HG03108 (cell line): ENCODE measurements at regions not wholly inside any gene's neighbourhood (a gene's known extent, or its start where the extent isn't known, plus 50 kb on each side); places are given as distances from the start of the nearest gene placed in this dataset.

Experiments used
- ATAC-seq: cut with Tn5 transposase; IDR thresholded peaks from one replicate; pipeline ENCODE4 v1.9.1; 2021; ENCODE audit warnings: moderate library complexity; ENCODE audit not compliant: unreplicated experiment

DNA sequence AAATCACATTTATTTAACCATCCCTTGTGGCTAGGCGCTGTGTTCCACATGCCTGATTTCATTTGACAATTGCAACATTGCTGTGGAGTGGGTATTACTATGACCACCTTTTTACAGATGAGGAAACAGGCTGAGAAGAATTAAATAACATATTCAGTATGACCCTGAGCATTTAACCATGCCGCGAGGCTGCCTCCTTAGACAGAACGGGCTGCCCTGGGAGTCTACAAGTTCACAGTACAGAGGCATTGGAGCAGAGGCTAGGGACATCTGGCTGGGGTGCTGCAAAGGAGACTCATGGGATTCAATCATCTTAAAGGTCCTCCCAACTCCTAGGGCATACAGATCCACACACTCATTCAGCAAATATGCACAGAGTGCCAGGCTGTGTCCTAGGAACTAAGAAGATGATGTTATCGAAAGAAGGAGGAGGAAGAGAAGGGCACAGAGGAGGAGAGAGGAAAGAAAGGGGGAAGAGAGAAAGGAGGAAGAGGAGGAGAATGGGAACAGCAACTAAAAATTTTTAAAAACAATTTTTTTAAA, 164.7 kb upstream of the CCND2 start:
- no peak for ATAC-seq

DNA sequence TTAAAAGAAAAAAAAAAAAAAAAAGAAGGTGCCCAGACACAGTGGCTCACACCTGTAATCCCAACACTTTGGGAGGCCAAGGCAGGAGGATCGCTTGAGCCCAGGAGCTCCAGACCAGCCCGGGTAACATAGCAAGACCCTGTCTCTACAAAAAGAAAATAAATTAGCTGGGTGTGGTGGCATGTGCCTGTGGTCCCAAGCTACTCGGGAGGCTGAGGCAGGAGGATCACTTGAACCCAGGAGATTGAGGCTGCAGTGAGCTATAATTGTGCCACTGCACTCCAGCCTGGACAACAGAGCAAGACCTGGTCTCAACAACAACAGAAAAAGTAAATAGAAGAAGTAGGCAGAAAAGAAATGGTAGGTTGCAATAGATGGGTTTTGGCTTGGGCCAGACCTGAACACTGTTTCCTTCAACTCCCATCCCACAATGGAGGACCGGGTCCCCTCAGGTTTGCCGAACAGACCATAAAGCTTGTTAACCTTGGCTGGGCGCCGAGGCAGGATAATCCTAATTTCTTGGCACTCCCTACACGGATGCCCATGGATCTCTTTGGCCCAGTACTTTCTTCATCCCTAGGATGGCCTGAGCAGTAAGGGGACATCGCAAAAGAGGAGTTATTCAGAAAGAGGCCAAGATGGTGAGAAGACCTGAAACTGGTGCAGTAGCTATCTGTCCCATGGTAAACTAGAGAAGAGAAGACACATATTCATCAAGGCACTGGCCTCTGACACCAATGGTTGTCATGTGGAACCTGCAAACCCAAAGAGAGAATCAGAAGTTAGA, 165.5 kb upstream of the CCND2 start:
- no peak for ATAC-seq

DNA sequence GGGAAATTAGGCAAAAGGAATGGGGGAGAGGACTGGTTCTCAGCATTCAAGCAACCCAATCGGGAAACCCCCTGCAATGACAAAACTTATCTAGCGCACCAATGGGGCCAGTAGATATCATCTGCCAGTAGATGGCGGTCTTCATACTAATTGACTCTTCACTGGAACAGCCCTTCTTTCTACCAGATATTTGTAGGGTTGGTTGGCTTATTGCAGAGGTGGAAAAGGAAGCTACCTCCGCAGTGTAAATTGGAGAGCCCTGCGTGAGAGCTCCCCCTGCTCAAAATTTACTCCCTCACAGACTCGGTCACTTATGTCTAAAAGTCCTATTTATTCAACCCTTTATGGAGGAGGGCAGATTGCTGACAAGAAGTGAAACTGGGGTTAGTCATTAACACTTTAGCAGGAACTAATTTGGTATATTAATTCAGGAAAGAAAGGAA, 166.1 kb upstream of the CCND2 start:
- ATAC-seq: peak; percentile 79

DNA sequence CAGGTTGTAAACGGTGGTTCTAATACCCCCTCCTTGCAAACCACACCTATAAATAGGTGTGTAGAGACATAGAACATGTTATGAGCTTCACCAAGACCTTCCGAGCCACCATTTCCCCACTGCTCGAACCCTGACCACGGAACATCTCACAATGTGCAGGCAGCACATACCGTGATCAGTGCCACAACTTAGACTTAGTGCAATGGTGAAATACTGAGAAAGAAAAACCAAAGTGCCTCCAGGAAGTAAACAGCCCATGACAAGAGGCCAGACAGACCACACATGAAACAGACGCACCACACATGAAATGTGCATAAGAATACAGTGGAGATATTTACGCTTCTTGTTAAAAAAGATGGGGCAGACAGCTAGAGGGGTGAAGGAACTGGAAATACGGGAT, 166.9 kb upstream of the CCND2 start:
- no peak for ATAC-seq

DNA sequence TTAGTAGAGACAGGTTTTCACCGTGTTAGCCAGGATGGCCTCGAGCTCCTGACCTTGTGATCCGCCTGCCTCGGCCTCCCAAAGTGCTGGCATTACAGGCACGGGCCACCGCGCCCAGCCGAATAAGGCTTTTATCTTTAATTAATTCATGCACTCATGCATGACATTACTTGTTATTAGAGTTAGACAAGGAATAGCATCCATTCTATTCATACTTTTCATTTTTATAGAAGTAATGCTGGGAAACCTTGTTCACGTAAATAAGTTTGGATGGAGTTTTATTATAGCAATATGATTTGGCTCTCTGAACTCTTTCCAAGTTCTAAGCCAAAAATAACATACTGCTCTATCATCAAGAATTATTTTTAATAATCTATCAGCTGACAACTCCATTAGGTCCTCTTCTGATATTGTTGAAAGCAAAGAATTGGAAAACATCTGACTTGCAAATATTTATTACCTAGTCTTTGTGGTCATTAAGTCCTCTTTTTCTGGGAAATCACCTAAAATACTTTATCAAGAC, 168.8 kb upstream of the CCND2 start:
- no peak for ATAC-seq

DNA sequence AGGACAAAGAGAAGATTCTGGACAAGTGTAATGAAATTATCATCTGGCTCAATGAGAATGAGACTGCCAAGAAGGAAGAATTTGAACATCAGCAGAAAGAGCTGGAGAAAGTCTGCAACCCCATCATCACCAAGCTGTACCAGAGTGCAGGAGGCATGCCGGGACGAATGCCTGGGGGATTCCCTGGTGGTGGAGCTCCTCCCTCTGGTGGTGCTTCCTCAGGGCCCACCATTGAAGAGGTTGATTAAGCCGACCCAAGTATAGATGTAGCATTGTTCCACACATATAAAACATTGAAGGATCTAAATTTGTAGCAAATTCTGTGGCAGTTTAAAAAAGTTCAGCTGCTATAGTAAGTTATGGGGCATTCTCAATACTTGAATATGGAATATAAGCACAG, 174.3 kb upstream of the CCND2 start:
- ATAC-seq: no peak

DNA sequence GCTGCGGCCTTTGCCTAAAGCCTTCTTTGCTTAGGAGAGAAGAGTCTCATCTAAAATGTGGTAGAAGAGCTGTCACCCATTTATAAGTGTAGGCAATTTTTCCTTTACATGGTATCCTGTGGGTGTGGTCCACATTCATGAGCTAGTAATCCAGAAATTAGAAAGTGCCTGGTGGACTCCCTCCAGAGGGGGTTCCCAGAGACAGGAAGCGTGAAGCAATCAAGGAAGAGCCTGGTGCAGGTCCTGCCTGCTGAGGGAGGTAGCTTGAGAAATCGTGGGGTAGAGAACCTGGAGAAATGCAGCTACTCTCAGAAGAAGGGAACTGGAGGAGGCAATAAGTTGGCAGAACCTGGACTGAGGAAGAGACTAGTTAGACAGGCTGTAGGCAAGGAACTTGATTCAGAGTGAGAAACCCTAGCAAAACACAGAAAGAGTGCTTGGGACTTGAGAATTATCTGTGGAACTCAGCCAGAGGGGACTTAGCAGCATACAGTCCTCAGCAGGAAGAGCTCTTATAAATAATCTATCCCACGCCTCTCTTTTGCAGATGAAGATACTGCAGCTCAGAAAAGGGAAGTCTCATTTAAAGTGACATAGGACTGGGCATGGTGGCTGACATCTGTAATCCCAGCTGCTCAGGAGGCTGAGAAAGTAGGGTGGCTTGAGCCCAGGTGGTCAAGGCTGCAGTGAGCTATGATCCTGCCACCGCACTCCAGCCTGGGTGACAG, 182.4 kb upstream of the CCND2 start:
- ATAC-seq: no peak

DNA sequence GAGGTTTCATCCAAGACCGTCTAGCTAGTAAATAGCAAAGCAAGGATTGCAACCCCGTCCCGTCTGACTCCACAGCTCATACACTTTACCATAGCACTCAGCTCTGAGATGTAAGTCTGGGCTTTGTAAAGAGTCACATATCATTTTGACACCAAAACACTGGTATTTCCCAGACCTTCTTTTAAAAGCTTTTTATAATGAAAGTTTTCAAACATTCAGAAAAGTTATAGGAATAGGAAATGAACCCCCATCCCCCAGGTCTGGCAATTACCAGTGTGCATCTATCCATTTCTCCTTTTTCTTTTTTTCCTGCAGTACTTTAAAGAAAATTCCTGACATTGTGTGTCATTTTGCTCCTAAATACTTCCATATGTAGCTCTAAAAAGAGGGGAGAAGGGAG, 183.6 kb upstream of the CCND2 start:
- no peak for ATAC-seq

DNA sequence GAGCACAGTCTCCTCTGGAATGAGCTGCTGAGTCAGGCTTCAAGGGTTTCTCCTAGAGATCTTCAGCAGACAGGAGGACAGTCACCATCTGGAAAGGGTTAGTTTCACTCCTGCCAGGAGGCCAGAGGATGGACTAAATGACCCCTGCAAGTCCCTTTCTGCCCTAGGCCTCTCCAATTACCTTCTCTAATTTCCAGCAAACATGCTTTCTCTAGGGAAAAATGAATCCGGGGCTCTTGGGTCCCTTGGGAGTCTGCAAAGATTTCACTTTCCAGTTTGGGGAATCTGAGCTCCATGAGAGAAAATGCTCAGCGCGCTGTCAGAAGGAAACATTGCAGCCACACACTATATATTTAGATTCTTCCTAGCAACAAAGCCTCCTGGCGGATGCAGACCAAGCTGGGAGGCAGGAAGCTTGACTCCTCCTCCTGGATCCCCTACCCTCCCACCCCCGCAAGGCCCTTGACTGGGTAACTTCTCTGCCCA, 184.4 kb upstream of the CCND2 start:
- ATAC-seq: no peak

DNA sequence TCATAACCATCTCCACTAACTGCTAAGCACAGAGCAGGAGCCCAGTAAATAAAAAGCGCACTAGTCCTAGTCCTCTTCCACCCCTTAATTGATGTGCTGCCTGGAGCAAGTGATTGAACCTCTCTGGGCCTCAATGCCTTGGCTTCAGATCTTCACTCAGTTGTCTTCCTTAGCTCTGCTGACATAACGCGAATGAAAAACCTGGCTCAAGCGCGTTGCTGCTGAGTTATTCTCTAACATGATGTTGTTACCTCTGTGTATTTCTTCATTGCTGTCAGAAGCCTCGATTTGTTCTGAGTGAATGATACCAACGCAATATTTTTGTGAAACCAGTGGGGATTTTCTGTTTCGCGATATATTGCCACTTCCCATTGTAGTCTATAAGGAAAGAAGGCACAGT, 185.1 kb upstream of the CCND2 start:
- no peak for ATAC-seq

DNA sequence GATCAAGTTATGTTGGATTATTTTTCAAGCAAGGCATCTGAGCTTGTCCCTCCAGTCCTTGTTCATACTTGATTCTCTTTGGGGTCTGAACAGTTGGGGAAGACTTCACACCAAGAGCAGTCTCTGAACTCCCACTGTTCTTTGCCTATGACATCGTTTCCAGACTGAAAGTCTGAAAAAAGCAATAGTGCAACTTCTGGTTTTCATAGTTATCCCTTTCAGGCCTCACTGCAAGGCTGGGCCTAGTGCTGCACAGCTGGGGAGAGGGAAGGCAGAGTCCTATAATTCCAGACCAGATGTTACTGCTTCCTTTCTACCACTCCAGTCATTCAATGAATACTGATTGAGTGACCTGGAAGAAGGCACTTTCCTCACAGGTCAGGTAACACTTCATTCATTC, 187.1 kb upstream of the CCND2 start:
- no peak for ATAC-seq

DNA sequence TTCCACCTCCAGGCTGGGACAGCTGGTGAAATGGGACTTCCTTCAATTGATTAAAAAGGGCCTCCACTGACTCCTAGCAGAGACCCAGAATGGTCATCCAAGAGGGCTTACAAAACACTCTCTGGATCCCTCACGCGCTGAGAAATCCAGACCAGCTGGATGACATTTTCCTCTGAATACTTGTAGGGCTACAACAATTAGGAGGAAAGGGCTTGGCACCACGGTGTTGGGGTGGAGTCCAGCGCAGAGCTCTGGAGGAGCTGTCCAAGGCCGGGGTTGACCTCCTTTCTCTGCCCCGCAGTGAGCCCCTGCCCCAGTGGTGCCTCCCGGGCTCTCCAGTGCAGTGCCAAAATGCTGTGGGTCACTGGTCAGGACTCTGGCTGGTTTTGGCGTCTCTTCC, 189.0 kb upstream of the CCND2 start:
- no peak for ATAC-seq

DNA sequence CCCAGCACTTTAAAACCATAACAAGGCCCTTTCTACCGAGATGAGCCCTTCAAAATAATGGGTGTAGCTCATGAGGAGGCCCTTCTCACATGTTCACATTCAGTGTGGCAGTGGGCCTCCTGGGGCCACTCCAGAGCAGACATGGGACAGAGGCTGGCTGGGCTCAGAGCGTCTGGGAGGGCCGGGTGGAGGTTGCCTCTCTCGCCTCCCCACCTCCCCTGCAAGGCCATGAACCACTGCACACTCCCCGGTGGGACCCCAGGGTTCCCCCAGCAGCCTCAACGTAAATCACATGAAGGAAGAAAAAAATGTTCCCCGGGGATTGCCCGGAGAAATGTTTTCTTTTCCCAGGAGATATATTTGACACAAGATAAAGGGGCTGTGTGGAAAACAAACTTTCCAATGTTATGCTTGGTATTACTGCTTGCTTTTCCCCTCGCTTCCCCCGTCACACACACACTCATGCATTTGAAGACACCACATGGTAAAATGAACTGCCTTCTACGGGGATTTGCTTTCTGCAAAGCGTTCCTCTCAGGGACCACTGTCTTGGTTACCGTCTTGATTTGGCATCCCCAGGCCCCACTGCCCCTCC, 190.7 kb upstream of the CCND2 start:
- ATAC-seq: no peak

DNA sequence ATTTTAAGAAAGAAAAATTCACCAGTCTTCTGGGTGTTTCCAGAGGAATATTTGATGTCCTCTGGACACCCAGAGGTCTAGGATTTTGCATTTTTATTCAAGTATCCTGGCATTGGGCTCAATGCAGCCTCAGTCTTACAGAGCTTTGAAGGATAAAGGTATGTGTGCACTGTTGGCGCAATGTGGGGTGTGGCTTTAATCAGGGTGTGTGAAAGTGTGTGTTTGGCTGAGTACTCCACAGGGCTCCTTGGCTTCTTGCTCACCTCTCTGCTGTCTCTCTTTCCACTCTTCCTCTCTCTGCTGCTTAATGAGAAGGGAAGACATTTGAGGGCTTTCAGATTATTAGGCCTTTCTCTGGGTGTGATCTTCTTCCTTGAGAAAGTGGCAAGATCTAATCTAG, 193.3 kb upstream of the CCND2 start:
- no peak for ATAC-seq

DNA sequence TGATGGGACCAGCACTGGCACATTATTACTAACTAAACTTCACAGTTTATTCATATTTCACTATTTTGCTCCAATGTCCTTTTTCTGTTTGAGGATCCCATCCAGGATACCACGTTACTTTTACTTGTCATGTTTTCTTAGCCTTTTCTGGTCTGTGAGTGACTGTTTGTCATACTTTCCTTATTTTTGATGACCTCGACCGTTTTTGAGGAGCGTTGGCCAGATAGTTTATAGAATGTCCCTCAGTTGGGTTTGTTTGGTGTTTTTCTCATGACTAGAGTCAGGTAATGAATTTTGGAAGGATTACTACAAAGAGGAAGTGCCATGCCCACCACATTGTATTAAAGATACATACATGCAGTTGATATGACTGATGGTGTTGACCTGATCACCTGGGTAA, 199.4 kb upstream of the CCND2 start:
- no peak for ATAC-seq

DNA sequence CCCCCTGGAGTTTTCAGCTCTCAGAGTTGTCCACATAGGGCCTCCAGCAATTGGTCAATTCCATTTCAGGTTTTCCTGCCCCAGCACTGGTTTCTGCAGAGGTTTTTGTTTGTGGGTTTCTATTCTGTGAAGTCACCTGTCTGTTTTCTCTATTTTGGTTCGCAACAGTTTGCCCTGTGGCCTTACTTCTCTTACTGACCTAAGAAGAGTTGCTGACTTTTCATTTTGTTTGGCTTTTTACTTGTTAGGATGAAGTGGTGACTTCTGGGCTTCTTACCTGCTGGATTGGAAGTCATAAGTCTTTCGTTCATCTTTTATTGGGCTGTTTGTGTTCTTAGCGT, 196.4 kb upstream of the PARP11 start:
- no peak for ATAC-seq

DNA sequence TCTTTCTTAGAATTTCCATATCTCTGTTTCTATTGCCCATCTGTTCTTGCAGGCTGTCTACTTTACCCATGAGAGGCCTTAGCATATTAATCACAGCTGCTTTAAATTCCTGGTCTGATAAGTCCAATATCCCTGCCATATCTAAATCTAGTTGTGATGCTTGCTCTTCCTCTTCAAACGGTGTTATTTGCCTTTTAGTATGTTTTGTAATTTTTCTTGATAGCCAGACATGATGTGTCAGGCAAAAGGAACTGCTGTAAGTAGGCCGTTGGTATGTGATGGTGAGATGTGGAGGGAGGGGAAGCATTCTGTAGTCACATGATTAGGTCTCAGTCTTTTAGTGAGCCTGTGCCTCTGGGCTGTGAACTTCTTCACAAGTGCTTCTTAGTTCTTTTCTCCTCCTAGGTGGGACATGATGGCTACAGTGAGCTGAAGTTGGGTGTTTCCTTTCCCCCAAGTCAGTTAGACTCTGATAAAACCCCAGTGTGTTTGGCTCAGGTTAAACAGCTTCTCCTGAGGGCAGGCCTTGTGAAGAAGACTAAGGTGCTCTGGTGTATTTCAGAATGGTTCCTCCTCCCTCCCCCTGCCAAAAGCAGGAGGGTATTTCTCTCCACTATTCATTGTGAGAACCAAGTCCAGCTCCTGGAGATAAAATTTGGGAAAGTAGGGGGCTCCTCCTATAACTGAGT, 195.9 kb upstream of the PARP11 start:
- no peak for ATAC-seq

DNA sequence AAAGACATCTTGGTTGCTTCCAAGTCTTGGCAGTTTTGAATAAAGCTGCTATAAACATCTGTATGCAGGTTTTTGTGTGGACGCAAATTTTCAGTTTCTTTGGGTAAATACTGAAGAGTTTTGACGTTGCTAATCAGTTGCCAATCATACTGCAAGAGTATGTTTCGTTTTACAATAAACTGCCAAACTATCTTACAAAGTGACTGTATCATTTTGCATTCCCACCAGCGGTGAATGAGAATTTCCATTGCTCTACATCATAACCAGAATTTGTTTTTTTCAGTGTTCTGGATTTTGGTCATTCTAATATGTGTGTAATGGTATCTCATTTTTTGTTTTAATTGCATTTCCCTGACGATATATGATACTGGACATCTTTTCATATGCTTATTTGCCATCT, 190.8 kb upstream of the PARP11 start:
- ATAC-seq: no peak

DNA sequence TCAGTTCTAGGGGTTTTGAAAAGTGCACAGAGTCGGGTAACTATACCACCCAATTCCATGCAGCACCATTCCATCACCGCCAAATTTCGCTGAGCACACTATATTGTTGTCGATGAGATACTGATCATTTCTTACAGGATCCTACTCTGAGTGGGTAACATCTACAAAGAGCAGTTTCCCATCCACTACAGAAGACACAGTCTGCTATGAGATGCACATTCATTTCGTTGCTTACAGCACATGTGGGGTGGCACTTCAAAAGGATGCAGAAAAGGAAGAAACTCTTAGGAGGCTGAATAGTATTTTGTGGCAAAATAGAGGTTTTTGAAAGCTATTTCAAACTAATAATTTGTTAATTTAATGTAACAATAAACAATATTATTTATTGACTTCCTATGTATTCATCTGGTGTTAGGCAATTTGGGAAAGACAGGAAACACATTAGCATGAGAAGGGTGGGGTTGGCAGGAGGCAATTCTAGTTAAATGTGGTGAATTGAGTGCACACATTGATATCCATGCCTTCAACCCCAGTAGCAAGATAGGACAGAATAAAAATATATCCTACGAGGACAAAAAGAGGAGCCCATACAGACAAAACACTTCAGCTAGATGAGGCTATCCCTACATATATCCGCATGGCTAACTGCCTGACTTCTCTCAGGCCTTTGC, 186.8 kb upstream of the PARP11 start:
- no peak for ATAC-seq
